ENCODE measurements at regions not wholly inside any gene's neighbourhood (a gene's known extent, or its start where the extent isn't known, plus 50 kb on each side); places are given as distances from the start of the nearest gene placed in this dataset.

DNA sequence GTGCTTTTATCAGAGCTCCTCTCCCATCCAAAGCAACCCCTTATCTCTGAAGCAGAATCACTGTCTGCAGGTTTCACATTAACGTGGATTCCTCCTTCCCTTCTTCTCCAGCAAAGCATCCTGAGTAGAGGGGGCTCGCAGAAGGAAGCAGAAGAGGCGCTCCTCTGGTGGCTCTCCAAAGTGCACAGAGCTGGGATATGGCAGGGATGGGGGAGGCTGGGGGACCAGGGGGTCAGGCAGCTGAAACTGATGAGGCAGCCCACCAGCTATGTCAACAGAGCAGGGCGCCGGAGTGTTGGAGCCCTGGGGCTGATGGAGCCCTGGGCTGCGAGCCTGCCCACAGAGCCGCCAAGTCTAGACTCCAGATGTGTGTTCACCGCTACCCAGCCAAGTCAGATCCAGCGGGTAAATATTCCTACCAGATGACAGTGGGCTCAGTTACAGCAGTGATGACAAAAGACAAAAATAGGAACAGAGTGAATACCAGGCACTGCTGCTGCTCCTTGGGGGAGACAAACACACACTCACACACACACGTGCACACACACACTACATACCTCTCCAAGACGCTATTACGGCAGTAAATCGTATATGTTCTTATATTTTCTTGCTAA, 678.3 kb upstream of the ID2 start:
- Histone ChIP-seq H2AFZ (no peak overlapping the region), H3K4me3 (ENCODE audit: low read depth, low read length) (no peak overlapping the region), H3K9ac (no peak overlapping the region), H3K79me2 (no peaks in the 10 kb centered on the region), H3K9me3 (ENCODE audit: control insufficient read depth, low read length) (no peaks in the 10 kb centered on the region), H3K4me2 (ENCODE audit: low read length) (no peak overlapping the region), H3K27ac (no peak overlapping the region), H3K4me1 (peaks cover 3% of the 10 kb centered on the region), H3K27me3 (ENCODE audit: control insufficient read depth, insufficient read depth, low read length) (no peaks in the 10 kb centered on the region), H3K36me3 (ENCODE audit: control insufficient read depth, insufficient read depth, low read length) (no peaks in the 10 kb centered on the region)
- TF ChIP-seq, protein P1, sequence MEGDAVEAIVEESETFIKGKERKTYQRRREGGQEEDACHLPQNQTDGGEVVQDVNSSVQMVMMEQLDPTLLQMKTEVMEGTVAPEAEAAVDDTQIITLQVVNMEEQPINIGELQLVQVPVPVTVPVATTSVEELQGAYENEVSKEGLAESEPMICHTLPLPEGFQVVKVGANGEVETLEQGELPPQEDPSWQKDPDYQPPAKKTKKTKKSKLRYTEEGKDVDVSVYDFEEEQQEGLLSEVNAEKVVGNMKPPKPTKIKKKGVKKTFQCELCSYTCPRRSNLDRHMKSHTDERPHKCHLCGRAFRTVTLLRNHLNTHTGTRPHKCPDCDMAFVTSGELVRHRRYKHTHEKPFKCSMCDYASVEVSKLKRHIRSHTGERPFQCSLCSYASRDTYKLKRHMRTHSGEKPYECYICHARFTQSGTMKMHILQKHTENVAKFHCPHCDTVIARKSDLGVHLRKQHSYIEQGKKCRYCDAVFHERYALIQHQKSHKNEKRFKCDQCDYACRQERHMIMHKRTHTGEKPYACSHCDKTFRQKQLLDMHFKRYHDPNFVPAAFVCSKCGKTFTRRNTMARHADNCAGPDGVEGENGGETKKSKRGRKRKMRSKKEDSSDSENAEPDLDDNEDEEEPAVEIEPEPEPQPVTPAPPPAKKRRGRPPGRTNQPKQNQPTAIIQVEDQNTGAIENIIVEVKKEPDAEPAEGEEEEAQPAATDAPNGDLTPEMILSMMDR (IDR thresholded peaks at IDR 0.05), result no peak

DNA sequence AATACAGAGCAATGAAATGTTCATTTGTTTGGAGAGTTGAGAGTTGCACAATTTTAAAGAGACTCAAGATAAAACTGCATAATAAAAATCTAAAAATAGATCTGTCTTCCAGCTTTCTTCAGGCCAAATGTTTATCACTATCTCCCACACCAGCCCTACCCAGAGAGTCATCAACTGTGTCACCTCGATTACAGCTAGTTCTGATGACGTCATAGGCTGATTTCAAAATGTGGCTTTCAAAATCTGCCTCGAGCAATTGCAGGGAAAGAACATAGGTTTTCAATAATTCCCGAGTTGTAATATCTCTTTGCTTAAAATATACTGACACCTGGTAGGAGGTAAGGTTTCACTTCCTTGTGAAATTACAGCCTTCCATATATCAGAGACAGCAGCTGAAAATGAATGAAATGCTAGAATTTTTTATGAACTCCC, 677.6 kb upstream of the ID2 start:
- Histone ChIP-seq H3K27ac (no peak overlapping the region), H3K79me2 (no peaks in the 10 kb centered on the region), H3K27me3 (ENCODE audit: control insufficient read depth, insufficient read depth, low read length) (no peaks in the 10 kb centered on the region), H3K4me3 (ENCODE audit: low read depth, low read length) (no peak overlapping the region), H3K4me1 (peaks cover 6% of the 10 kb centered on the region), H3K4me2 (ENCODE audit: low read length) (peak overlapping the region; percentile 12), H2AFZ (peak overlapping the region; percentile 2), H3K9ac (no peak overlapping the region), H3K36me3 (ENCODE audit: control insufficient read depth, insufficient read depth, low read length) (peaks cover 2% of the 10 kb centered on the region), H3K9me3 (ENCODE audit: control insufficient read depth, low read length) (no peaks in the 10 kb centered on the region)
- TF ChIP-seq, protein P1 (IDR thresholded peaks at IDR 0.05), result no peak

DNA sequence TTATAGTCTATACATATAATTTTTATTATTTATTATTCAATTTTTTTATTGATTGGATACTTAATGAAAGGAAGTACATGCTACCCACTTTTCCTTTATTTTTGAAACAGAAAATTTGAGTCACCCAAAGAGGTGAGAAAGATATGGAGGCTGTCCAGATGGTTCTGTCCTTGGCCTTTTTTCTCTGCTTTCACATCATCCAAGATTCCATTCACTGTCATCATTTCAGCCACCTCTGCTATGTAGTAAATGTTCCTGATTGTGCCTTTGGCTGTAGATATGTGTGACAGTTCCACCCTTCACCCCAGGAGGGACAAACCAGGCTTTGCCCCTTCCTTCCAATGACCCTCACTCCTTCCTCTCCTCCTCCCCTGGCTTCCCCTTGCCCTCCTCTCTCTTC, 675.7 kb upstream of the ID2 start:
- Histone ChIP-seq H3K9ac (no peak overlapping the region), H3K9me3 (ENCODE audit: control insufficient read depth, low read length) (no peaks in the 10 kb centered on the region), H3K36me3 (ENCODE audit: control insufficient read depth, insufficient read depth, low read length) (peaks cover 2% of the 10 kb centered on the region), H2AFZ (no peak overlapping the region), H3K4me3 (ENCODE audit: low read depth, low read length) (no peak overlapping the region), H3K79me2 (no peaks in the 10 kb centered on the region), H3K27ac (no peak overlapping the region), H3K27me3 (ENCODE audit: control insufficient read depth, insufficient read depth, low read length) (no peaks in the 10 kb centered on the region), H3K4me1 (peaks cover 6% of the 10 kb centered on the region), H3K4me2 (ENCODE audit: low read length) (no peak overlapping the region)
- TF ChIP-seq, protein P1 (IDR thresholded peaks at IDR 0.05), result no peak

DNA sequence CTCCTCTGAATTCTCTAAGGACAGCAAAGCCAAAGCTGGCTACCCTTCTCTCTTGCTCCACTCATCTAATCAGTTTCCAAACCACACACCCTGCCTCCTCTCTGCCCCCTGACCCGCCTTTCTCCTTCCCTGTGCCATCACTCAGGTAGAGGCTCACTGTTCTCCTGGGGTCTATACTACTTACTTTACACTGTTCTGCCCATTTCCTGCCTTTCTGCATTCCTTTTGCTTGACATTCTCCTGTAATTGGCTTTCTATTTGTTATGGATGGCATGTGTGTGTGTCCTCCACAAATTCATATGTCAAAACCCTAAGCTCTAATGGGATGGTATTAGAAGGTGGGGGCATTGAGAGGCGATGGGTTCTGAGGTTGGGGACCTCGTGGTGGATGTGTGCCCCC, 675.2 kb upstream of the ID2 start:
- H3K36me3 ChIP-seq (ENCODE audit: control insufficient read depth, insufficient read depth, low read length), result peaks cover 2% of the 10 kb centered on the region
- TF ChIP-seq, protein P1 (IDR thresholded peaks at IDR 0.05), result no peak
- H3K27ac ChIP-seq, result no peak overlapping the region
- no peaks in the 10 kb centered on the region for H3K79me2 ChIP-seq
- no peak overlapping the region for H3K4me3 ChIP-seq (ENCODE audit: low read depth, low read length)
- no peaks in the 10 kb centered on the region for H3K27me3 ChIP-seq (ENCODE audit: control insufficient read depth, insufficient read depth, low read length)
- H3K4me2 ChIP-seq (ENCODE audit: low read length), result no peak overlapping the region
- H3K9ac ChIP-seq, result no peak overlapping the region
- H3K4me1 ChIP-seq, result peaks cover 6% of the 10 kb centered on the region
- H2AFZ ChIP-seq, result no peak overlapping the region
- H3K9me3 ChIP-seq (ENCODE audit: control insufficient read depth, low read length), result no peaks in the 10 kb centered on the region

DNA sequence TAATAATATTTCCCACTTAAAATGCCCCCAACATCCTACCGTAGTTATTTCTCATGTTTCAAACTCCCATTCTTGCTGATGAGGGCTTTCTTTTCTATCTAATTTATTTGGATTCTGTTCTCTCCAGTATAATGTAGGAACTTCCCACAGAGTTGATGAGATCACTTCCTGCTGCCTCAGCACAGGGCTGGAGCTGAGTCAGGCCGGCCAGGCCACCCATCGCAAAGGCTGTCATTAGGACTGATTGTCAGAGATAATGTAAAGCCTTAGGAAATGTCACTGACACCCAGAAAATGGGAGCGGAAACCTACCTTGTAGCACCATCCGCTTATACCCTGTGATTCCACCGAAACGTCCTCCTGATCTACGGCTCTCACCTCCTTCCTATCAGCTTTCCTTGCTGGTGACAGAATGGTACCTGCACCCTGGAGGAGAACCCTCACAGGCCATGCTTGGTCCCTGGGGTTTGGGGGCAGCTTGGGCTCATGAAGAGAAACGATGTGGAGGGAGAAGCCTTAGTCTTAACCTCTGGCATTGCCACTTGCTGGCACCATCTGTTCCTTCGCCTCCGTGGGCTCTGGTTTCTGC, 672.8 kb upstream of the ID2 start:
- TF ChIP-seq, protein P1 (IDR thresholded peaks at IDR 0.05), result no peak
- H3K4me3 ChIP-seq (ENCODE audit: low read depth, low read length), result no peak overlapping the region
- H3K79me2 ChIP-seq, result no peaks in the 10 kb centered on the region
- H3K4me2 ChIP-seq (ENCODE audit: low read length), result no peak overlapping the region
- H2AFZ ChIP-seq, result peak overlapping the region; percentile 61
- peaks cover 8% of the 10 kb centered on the region for H3K4me1 ChIP-seq
- H3K9me3 ChIP-seq (ENCODE audit: control insufficient read depth, low read length), result no peaks in the 10 kb centered on the region
- H3K9ac ChIP-seq, result no peak overlapping the region
- H3K36me3 ChIP-seq (ENCODE audit: control insufficient read depth, insufficient read depth, low read length), result peaks cover 2% of the 10 kb centered on the region
- no peak overlapping the region for H3K27ac ChIP-seq
- H3K27me3 ChIP-seq (ENCODE audit: control insufficient read depth, insufficient read depth, low read length), result no peaks in the 10 kb centered on the region

Data from parathyroid adenoma (tissue), 2 donors.